Neural cell (in vitro differentiated cells): ENCODE measurements at regions not wholly inside any gene's neighbourhood (a gene's known extent, or its start where the extent isn't known, plus 50 kb on each side); places are given as distances from the start of the nearest gene placed in this dataset.

Experiments used
- EP300 ChIP-seq: fragments of 450-650 bp; conservative IDR thresholded peaks from 2 replicates; pipeline ENCODE4 v1.6.1; 2014; ENCODE audit warnings: antibody characterized with exemption, mild to moderate bottlenecking, moderate library complexity; ENCODE audit not compliant: poor library complexity, severe bottlenecking
- EZH2 ChIP-seq: fragments of 200-600, 300-800 bp; shearing (Covaris generic), sonication (generic); IDR thresholded peaks from 2 replicates; pipeline ENCODE4 v1.6.1; 2014; ENCODE audit warnings: antibody characterized with exemption, low read length, borderline replicate concordance, mild to moderate bottlenecking; ENCODE audit not compliant: insufficient read depth, poor library complexity, severe bottlenecking
- MXI1 ChIP-seq: fragments of 450-650 bp; conservative IDR thresholded peaks from 2 replicates; pipeline ENCODE4 v1.6.1; 2014; ENCODE audit warnings: antibody characterized with exemption, mild to moderate bottlenecking; ENCODE audit not compliant: poor library complexity, severe bottlenecking
- TAF1 ChIP-seq: IDR thresholded peaks from 2 replicates; pipeline ENCODE4 v1.6.1; 2012; ENCODE audit warnings: low read depth
- TF ChIP-seq, protein P1 (sequence below): fragments of 450-650 bp; IDR thresholded peaks from 2 replicates; pipeline ENCODE4 v1.5.1; 2014; ENCODE audit warnings: antibody characterized with exemption, mild to moderate bottlenecking, moderate library complexity; ENCODE audit not compliant: poor library complexity, severe bottlenecking
- TF ChIP-seq, protein P2 (sequence below): IDR thresholded peaks from 2 replicates; pipeline ENCODE4 v1.6.1; 2012; ENCODE audit warnings: borderline replicate concordance

DNA sequence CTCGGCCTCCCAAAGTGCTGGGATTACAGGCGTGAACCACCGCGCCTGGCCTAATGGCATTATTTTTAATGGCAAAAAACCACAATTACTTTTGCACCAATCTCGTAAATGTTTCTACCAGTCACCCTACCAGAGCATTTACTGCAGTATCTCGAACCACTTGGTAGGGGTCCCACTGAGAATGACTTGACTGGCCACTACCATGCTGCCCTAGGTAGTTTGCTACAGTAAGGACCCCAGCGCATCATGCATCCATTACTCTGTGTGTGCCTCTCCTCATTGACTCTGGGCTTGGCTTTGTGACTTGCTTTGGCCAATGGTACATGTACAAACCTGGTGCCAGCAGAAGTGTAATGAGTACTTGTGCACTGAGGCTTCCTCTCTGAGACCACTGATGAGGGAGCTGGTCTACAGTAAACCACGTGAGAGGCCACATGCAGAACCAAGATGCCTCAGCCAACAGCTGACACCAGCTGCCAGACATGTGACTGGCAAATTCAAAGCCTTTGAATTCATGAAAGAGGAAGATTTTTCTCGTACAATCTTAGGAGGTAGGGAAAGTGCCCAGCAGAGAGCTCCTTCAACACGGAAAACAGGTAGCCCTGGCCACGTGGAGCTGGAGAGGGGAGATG lies 421.7 kb upstream of the C16orf82 start:
- TF ChIP-seq EZH2: no peak
- no peak for TF ChIP-seq EP300
- no peak for TF ChIP-seq TAF1
- TF ChIP-seq, protein P1, sequence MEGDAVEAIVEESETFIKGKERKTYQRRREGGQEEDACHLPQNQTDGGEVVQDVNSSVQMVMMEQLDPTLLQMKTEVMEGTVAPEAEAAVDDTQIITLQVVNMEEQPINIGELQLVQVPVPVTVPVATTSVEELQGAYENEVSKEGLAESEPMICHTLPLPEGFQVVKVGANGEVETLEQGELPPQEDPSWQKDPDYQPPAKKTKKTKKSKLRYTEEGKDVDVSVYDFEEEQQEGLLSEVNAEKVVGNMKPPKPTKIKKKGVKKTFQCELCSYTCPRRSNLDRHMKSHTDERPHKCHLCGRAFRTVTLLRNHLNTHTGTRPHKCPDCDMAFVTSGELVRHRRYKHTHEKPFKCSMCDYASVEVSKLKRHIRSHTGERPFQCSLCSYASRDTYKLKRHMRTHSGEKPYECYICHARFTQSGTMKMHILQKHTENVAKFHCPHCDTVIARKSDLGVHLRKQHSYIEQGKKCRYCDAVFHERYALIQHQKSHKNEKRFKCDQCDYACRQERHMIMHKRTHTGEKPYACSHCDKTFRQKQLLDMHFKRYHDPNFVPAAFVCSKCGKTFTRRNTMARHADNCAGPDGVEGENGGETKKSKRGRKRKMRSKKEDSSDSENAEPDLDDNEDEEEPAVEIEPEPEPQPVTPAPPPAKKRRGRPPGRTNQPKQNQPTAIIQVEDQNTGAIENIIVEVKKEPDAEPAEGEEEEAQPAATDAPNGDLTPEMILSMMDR: no peak
- TF ChIP-seq MXI1: no peak
- TF ChIP-seq, protein P2, sequence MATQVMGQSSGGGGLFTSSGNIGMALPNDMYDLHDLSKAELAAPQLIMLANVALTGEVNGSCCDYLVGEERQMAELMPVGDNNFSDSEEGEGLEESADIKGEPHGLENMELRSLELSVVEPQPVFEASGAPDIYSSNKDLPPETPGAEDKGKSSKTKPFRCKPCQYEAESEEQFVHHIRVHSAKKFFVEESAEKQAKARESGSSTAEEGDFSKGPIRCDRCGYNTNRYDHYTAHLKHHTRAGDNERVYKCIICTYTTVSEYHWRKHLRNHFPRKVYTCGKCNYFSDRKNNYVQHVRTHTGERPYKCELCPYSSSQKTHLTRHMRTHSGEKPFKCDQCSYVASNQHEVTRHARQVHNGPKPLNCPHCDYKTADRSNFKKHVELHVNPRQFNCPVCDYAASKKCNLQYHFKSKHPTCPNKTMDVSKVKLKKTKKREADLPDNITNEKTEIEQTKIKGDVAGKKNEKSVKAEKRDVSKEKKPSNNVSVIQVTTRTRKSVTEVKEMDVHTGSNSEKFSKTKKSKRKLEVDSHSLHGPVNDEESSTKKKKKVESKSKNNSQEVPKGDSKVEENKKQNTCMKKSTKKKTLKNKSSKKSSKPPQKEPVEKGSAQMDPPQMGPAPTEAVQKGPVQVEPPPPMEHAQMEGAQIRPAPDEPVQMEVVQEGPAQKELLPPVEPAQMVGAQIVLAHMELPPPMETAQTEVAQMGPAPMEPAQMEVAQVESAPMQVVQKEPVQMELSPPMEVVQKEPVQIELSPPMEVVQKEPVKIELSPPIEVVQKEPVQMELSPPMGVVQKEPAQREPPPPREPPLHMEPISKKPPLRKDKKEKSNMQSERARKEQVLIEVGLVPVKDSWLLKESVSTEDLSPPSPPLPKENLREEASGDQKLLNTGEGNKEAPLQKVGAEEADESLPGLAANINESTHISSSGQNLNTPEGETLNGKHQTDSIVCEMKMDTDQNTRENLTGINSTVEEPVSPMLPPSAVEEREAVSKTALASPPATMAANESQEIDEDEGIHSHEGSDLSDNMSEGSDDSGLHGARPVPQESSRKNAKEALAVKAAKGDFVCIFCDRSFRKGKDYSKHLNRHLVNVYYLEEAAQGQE: no peak
